ENCODE measurements at regions not wholly inside any gene's neighbourhood (a gene's known extent, or its start where the extent isn't known, plus 50 kb on each side); places are given as distances from the start of the nearest gene placed in this dataset.

DNA sequence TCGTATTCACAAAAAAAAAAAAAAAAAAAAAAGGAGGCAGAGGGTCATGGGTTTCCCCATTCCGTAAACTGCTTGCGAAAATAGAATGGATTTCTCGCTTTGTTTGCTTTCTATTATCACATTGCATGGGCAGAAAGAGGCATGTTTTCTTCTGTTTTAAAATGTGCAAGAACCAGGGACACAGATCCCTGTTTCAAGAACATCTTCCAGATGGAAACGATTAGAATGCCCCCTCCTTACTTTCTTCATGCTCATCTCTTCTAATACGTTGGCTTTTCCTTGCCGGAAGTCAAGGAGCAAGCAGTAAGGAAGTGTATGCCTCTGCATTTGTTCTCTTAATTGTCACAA, 51.0 kb upstream of the ZNF516 start:
- no peak for TF ChIP-seq CTCF (IDR thresholded peaks at IDR 0.05)
- TF ChIP-seq POLR2A (IDR thresholded peaks at IDR 0.05; ENCODE audit: low read depth) = no peak
- TF ChIP-seq POLR2AphosphoS5 (IDR thresholded peaks at IDR 0.05) = no peak
- no peak for TF ChIP-seq EP300 (IDR thresholded peaks at IDR 0.05)
